ENCODE measurements at regions not wholly inside any gene's neighbourhood (a gene's known extent, or its start where the extent isn't known, plus 50 kb on each side); places are given as distances from the start of the nearest gene placed in this dataset.

DNA sequence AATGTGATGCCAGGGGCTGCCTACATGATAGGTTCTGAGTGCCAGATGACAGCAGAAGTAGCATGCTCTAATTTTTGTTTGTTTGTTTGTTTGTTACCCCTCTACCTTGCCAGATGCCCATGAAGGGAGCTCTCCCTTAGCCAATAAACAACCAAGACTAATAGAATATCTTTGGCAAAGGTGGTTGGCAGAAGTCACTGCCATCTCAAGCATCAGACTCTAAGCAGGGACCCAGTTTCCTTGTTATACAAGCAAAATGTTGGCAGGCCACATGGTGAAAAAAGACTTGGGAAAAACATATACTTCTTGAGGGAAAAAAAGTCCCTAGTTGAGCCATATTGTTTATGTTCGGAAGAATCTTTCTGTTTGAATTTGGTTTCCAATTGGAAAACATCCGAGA is 609.0 kb upstream of the CFAP20DC start:
- TF ChIP-seq, protein P1, sequence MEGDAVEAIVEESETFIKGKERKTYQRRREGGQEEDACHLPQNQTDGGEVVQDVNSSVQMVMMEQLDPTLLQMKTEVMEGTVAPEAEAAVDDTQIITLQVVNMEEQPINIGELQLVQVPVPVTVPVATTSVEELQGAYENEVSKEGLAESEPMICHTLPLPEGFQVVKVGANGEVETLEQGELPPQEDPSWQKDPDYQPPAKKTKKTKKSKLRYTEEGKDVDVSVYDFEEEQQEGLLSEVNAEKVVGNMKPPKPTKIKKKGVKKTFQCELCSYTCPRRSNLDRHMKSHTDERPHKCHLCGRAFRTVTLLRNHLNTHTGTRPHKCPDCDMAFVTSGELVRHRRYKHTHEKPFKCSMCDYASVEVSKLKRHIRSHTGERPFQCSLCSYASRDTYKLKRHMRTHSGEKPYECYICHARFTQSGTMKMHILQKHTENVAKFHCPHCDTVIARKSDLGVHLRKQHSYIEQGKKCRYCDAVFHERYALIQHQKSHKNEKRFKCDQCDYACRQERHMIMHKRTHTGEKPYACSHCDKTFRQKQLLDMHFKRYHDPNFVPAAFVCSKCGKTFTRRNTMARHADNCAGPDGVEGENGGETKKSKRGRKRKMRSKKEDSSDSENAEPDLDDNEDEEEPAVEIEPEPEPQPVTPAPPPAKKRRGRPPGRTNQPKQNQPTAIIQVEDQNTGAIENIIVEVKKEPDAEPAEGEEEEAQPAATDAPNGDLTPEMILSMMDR (IDR thresholded peaks at IDR 0.05; ENCODE audit: low read length), result no peak
- no peak for TF ChIP-seq EZH2phosphoT487 (IDR thresholded peaks at IDR 0.05; ENCODE audit: low read length)

All from MM.1S (cell line).